ENCODE measurements at regions not wholly inside any gene's neighbourhood (a gene's known extent, or its start where the extent isn't known, plus 50 kb on each side); places are given as distances from the start of the nearest gene placed in this dataset.

DNA sequence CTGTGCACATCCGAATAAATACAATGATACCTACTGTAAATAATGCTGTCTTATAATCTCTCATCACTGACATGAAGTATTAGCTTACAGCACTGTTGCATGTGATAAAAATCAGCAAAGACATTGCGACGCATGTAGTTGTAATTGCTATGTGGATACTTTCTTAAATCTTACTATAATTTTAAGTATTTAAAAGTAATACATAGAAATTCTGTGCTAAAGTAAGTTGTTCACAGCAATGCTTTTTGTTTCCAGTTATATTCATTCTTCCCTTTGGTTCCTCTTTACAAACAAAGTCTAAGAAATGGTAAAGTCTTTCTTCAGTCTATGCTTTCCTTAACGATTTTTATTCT is 113.7 kb upstream of the DGKB start:
- TF ChIP-seq GATA3 (IDR thresholded peaks at IDR 0.05; ENCODE audit: low read depth, low read length) (no peak), GATA2 (IDR thresholded peaks at IDR 0.05; ENCODE audit: low read depth, low read length) (no peak)

DNA sequence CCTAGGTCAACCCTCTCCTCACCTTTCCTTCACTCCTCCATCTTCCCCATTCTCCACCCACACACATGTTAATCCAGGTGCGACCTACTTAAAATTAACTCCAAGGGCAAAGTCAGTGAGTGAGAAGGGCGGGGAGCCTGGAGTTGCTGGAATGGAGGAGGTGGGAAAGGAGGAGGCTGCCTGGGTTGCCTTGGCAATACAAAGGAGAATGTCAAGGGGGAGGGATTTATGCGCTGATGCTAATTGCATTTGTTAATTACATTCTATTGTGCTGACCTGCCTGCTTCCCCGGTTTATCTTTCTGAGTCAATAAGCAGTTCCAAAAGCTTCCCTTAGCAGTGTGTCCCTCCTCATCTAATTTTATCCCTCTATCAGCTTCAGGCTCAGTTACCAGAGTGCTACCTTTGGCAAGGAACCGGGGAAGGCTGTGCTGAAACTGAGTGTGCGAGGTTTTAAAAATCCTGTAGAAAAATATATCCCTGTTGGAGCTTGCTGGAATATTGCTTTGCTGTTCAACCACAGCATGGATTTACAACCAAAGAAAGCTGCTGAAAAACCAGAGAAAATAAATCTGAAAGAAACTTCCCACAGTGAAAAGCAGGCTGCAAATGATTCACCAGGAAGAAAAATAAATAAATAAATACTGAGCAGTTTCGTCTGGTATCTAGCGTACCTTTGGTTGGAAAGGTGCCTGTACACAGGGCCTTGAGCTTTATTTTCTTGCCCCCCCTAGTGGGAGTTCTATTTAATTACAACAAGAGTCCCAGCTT is 113.2 kb upstream of the DGKB start:
- no peak for TF ChIP-seq GATA2 (IDR thresholded peaks at IDR 0.05; ENCODE audit: low read depth, low read length)
- no peak for TF ChIP-seq GATA3 (IDR thresholded peaks at IDR 0.05; ENCODE audit: low read depth, low read length)

DNA sequence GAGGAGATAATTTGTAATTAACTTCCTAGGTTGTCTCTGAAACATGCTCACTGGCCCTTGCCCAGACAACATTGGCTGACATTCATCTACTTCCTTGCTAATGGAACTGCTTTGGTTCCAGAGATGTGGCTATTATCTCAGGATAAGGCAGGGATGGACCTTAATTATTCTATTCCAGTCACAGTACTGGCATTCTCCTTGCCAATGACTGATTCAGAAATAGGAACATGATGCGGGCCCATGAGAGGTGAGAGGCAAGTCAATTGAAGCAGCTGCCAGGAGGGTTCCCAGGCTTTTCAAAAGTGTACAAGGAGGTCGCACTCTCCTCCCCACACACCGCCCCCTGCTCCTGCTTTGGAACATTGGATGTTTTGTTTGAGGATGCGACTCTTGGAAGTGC is 109.6 kb upstream of the DGKB start:
- TF ChIP-seq GATA2 (IDR thresholded peaks at IDR 0.05; ENCODE audit: low read depth, low read length) (no peak), GATA3 (IDR thresholded peaks at IDR 0.05; ENCODE audit: low read depth, low read length) (no peak)

DNA sequence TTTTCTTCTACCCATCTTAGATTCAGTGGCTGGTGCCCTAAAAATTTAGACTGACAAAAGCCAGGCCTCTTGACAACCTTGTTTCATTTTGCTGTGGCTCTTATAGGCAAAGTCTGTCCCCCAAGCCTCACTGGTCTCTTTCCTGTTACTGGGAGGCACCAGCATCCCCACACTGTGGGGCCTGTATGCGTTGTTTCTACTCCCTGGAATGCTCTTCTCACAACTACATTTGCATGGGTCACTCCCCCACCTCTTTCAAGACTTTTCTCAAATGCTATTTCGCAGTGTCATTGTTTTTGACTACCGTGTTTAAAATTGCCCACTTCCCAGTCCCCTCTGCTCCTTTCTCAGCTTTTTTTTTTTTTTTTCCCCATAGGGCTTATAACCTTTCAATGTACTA is 108.7 kb upstream of the DGKB start:
- no peak for TF ChIP-seq GATA2 (IDR thresholded peaks at IDR 0.05; ENCODE audit: low read depth, low read length)
- TF ChIP-seq GATA3 (IDR thresholded peaks at IDR 0.05; ENCODE audit: low read depth, low read length), result no peak

DNA sequence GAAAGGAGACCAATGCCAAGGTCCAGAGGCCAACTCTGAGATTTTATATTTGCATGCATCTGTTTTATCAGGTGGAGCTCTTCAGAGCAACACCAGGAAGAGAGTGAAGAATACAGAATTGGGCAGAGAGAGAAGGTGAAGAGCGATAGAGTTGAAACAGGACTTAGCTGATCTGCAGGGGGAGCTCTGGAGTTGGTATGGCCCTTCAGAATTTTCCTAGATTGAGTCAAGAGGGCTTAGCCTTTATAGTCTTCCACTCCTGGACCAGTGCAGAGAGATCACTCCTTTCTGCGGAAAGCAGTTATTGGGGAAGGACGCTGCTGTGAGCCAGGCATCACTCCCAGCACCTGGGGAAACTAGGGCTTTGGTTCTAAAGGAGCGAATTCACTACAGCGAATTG is 105.0 kb upstream of the DGKB start:
- TF ChIP-seq GATA2 (IDR thresholded peaks at IDR 0.05; ENCODE audit: low read depth, low read length) (no peak), GATA3 (IDR thresholded peaks at IDR 0.05; ENCODE audit: low read depth, low read length) (no peak)

DNA sequence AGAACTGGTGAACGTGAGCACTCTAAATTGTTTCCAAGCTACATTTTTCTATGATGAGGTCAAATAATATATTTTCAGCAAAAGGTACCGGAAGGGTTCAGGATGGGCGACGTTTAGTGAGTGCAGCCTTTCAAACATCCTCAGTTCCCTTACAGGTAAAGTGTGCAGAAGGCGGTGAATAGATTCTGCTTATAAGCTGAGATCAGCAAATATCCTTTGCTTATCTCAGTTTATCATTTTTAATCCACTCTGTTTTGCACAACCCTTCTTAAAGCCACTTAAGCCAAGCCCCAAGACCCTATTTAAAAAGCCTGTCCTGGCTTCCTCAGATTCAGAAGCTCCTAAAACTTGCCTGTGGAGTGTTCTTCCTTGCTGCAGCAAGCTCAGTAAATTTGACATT is 103.1 kb upstream of the DGKB start:
- TF ChIP-seq GATA2 (IDR thresholded peaks at IDR 0.05; ENCODE audit: low read depth, low read length) (no peak), GATA3 (IDR thresholded peaks at IDR 0.05; ENCODE audit: low read depth, low read length) (no peak)

DNA sequence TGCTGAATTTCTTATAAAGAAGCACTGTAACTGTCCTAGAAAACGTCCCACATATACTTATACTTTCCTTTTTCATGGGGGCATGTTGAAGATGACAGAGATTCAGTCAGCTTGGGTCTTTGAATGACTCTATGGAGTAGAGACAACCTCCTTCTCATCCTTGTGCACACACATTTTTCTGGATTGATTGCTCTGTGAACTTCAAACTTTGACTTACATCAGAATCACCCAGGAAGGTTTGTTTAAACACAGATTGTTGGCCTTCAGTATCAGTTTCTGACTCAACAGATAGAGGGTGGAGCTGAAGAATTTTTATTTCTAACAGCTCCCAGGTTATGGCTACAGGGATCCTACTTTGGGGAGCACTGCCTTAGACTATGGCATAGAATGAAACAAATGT is 97.6 kb upstream of the DGKB start:
- TF ChIP-seq GATA2 (IDR thresholded peaks at IDR 0.05; ENCODE audit: low read depth, low read length), result no peak
- TF ChIP-seq GATA3 (IDR thresholded peaks at IDR 0.05; ENCODE audit: low read depth, low read length), result no peak

DNA sequence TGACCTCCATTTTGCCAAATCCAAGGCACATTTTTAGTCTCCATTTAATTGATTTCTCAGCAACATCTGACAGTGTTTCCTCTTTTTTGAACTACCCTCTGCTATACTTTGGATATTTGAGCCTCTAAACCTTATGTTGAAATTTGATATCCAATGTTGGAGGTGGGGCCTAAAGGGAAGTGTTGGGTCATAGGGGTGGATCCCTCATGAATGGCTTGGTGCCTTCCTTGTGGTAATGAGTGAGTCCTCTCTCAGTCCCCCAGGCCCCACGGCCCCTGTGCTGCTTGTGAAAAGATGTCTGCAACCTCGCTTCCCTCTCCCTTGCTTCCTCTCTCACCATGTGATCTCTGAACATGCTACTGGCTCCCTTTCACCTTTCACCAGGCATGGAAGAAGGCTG is 96.8 kb upstream of the DGKB start:
- TF ChIP-seq GATA2 (IDR thresholded peaks at IDR 0.05; ENCODE audit: low read depth, low read length), result no peak
- no peak for TF ChIP-seq GATA3 (IDR thresholded peaks at IDR 0.05; ENCODE audit: low read depth, low read length)

DNA sequence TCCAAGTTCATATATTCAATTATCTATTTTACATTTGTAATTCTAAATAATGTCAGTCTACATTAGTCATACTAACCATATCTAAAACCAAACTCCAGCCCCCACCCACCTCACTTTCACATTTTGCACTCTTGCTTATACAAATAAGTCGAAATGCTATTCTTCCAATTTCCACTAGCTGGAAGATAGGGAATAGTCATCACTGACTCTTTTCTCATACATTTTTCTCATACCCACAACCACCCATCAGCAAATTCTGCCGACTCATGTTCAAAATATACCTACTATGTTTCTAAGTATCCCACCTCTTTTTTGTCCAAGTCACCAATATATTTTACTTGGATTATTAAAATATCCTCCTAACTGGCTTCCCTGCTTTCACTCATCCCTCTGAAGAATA is 93.2 kb upstream of the DGKB start:
- TF ChIP-seq GATA3 (IDR thresholded peaks at IDR 0.05; ENCODE audit: low read depth, low read length), result no peak
- no peak for TF ChIP-seq GATA2 (IDR thresholded peaks at IDR 0.05; ENCODE audit: low read depth, low read length)

DNA sequence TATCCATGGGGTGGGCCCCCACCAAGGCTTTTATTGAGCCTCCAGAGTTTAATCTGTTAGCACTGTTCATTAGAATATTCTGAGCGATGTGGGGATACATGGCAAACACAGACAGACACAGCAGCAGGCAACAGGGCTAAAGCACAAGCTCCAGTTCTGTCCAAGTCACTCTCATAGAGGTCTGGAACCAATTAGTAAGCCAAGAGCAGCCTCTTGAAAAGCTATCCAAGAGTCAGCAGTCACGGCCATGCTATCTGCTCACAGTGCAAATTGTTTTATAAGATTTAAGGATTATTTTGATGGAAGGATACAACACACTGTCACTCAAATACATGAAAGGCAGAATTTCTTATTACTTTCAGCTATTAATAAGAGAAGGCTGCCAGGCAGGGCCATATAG is 86.4 kb upstream of the DGKB start:
- TF ChIP-seq GATA2 (IDR thresholded peaks at IDR 0.05; ENCODE audit: low read depth, low read length) (peak; percentile 17; the same call in 1 of the 2 replicates), GATA3 (IDR thresholded peaks at IDR 0.05; ENCODE audit: low read depth, low read length) (no peak)

DNA sequence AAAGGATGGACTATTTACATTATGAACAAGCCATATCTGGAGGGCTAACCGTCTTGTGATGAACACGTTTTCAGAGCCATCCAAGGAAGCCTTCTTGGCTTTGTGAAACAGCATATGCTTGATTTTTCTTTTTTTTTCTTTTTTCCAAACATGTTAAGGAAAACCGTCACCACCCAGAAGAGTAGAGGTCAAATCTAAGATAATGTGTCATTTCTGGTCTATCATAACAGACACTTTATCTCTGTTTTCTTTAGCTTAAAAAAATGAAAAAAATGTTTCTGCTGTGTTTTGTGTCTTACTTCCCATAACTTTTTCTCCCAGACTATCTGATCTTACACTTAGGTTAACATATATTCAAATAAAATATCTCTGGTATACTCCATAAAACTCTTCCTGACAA is 76.1 kb upstream of the DGKB start:
- TF ChIP-seq GATA2 (IDR thresholded peaks at IDR 0.05; ENCODE audit: low read depth, low read length) (no peak), GATA3 (IDR thresholded peaks at IDR 0.05; ENCODE audit: low read depth, low read length) (no peak)

DNA sequence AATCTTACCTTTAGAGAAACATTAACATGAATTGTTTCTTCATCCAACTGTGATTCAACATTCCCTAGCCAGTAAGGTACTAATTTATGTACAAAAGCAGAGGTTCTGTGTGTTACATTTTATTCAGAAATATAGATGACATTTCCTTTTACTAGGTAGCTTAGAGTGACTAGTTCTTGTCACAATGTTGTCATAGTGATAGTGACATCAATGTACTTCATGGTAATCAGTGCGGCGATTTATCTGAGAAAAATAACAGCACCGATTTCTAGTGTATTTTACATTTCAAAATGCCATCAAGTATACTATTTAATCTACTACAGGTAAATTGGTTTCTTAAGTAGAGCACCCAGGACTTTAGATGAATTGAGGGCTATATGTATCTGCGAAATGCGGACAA is 72.1 kb upstream of the DGKB start:
- TF ChIP-seq GATA3 (IDR thresholded peaks at IDR 0.05; ENCODE audit: low read depth, low read length), result no peak
- no peak for TF ChIP-seq GATA2 (IDR thresholded peaks at IDR 0.05; ENCODE audit: low read depth, low read length)

DNA sequence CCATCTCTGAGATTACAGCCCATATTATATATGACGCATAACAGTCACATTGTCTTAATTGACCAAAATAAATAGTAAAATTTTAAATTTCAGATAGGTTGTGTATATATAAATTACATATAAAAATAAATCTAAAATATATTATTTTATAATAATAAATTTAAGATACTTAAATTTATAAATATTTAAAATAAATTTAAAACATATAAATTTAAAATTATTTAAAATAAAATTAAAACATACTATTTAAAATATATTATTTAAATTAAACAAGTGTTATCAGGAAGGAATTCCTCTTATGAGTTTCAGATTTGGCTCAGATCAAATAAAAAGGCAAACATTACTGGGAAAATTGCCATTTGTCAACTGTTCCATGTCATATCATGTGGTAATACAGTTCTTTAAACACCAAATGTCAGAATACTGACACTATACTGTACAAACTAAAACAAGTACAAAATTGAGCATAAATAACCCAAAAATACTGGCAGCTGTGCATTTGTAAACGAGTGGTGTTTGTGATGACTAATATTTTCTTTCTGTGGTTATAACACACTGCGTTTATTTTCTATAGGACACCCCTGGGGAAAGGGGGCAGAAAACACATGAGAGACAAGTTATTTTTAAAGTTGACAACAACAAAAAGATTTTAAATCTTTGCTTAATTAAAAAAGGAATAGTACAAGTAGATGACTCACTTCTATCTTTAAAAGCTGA is 71.3 kb upstream of the DGKB start:
- TF ChIP-seq GATA2 (IDR thresholded peaks at IDR 0.05; ENCODE audit: low read depth, low read length) (no peak), GATA3 (IDR thresholded peaks at IDR 0.05; ENCODE audit: low read depth, low read length) (no peak)

DNA sequence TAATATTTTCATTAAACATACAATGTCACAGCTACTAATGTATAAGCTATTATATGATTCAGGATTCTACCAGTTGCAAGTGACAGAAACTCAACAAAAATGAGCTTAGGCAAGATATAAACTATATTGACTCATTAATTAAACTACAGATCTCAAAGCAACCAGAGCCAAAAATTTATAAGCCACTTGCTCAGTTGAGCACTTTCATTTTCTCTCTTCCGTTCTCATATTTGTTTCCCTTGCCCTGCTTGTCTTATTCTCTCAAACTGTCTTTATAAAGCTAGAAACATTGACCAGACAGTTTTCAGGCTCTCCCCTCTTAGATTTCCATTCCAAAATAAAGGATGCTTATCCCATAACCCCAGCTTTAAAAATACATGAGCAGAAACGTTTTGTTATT is 60.2 kb upstream of the DGKB start:
- TF ChIP-seq GATA3 (IDR thresholded peaks at IDR 0.05; ENCODE audit: low read depth, low read length) (no peak), GATA2 (IDR thresholded peaks at IDR 0.05; ENCODE audit: low read depth, low read length) (no peak)

DNA sequence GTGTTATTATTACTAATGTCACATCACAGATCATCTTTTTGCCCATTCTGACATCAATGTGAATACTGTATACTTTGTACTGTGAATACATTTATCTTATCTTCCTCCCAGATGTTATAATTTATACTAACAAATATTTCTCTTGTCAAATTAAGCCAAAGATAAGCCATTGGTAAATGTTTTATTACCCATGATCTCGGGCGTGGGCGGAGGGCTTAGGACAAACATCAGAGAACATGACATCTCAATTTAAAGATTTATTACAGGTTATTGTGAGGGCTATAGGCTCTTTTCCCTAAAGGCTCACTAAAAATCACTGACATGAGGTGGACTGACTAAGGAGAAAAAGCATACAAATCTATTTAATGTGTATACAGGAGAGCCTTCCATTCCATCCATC is 58.2 kb upstream of the DGKB start:
- TF ChIP-seq GATA2 (IDR thresholded peaks at IDR 0.05; ENCODE audit: low read depth, low read length) (no peak), GATA3 (IDR thresholded peaks at IDR 0.05; ENCODE audit: low read depth, low read length) (no peak)

Measured in SH-SY5Y (cell line).